C4-2B (cell line): ENCODE measurements at regions not wholly inside any gene's neighbourhood (a gene's known extent, or its start where the extent isn't known, plus 50 kb on each side); places are given as distances from the start of the nearest gene placed in this dataset.
A peak's percentile ranks its signal among the peaks of the same experiment; 100 is the strongest.

Experiments
- H3K27ac ChIP-seq: fragments of 450-650 bp; 2 replicates; pipeline ENCODE4 v1.5.1; 2017
- ZFX ChIP-seq: fragments of 450-650 bp; IDR thresholded peaks from 2 replicates; pipeline ENCODE4 v1.6.1; 2017
- TF ChIP-seq, protein P1 (sequence below): fragments of 450-650 bp; conservative IDR thresholded peaks from 2 replicates; pipeline ENCODE4 v1.5.1; 2017; ENCODE audit warnings: mild to moderate bottlenecking

DNA sequence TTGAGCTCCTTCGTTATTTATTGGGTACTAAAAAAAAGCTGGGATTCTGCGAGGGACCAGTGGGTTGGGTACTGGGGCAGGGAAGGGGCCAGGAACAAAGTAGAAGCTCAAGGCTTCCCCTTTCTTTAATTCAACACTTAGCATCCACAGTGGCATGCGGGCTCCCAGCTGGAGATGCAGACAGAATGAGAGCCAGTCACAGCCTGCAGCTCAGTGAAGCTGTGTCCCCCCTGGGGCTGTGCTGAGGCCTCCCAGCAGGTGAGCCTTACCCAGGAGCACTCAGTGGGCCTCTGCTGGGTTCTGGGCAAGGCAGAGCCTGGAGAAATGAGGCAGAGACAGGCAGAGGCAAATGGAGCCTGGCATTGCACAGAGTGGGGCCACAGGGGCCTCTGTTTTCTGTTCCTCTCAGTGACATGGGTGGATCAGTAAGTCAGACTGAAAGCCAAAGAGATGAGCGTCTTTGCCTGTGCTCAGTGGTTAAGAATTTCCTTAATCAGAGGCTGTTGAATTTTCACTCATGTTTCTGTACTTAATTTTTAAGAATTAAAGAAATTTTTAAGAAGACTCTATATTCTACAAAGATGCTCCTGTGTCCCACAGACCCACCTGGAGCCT is 181.4 kb upstream of the RBPJ start:
- TF ChIP-seq, protein P1, sequence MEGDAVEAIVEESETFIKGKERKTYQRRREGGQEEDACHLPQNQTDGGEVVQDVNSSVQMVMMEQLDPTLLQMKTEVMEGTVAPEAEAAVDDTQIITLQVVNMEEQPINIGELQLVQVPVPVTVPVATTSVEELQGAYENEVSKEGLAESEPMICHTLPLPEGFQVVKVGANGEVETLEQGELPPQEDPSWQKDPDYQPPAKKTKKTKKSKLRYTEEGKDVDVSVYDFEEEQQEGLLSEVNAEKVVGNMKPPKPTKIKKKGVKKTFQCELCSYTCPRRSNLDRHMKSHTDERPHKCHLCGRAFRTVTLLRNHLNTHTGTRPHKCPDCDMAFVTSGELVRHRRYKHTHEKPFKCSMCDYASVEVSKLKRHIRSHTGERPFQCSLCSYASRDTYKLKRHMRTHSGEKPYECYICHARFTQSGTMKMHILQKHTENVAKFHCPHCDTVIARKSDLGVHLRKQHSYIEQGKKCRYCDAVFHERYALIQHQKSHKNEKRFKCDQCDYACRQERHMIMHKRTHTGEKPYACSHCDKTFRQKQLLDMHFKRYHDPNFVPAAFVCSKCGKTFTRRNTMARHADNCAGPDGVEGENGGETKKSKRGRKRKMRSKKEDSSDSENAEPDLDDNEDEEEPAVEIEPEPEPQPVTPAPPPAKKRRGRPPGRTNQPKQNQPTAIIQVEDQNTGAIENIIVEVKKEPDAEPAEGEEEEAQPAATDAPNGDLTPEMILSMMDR, result no peak
- no peak for TF ChIP-seq ZFX
- H3K27ac ChIP-seq, result no peak overlapping the region; the same call in 1 of the 2 replicates

DNA sequence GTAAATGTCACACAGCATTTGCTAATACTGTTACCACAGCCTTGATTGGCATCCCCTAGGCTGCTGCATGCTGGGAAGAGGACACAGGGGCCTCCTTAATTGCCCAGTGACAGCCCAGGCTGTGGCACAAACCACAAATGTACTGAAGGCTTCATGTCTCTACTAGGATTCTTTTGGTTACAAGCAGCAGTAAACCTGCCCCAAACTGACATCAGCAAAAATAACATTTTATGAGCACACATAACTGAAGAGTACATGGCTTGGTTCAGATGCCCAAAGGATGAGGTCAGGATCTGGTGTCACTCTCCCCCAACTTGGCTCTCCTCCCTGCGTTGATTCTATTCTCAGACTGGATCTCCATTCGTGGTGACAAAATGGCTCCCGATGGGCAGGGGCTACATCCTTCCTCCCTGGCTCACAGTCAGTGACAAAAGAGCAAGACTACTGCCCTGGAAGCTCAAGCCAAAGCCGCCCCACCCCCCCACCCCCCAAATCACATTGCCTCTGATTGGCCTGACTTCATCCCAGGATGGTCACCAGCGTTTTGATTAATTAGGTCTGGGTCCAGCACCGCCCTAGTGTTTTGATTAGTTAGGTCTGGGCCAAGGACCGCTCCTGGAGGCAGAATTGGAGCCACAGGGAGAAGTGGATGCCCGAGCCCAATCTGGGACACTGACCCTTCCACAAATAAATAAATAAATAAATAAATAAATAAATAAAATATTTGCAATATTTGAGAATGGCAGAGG is 180.5 kb upstream of the RBPJ start:
- no peak overlapping the region; the same call in 1 of the 2 replicates for H3K27ac ChIP-seq
- TF ChIP-seq ZFX, result no peak
- TF ChIP-seq, protein P1, result no peak

DNA sequence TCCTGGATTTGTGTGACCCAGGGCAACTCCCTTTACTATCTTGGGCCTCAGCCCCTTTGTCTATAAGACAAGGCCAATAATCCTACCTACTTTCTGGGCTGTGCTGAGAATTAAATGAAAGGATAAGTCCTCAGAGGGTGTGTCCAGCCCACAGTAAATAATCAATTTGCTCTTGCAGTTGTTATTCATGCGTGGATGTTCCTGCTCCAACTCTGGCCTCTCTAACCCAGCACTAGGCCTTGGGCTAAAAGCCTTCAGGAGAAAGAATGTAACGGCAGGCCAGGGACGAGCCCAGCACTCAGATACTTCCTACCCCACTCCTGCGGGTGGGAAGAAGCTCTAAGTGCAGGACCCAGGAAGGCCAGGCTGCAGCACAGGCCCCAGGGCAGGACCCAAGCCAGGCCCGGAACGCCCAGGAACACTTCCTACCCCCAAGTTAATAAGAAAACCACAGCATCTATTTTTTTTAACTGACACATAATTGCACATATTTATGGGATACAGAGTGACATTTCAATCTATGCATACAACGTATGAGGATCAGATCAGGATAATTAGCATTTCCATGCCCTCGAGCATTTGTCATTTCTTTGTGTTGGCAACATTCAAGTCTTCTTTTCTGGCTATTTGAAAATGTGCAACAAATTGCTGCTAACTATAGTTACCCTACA is 179.6 kb upstream of the RBPJ start:
- no peak for TF ChIP-seq ZFX
- TF ChIP-seq, protein P1, result no peak
- H3K27ac ChIP-seq, result peak overlapping the region; percentile 40; the same call in 1 of the 2 replicates

DNA sequence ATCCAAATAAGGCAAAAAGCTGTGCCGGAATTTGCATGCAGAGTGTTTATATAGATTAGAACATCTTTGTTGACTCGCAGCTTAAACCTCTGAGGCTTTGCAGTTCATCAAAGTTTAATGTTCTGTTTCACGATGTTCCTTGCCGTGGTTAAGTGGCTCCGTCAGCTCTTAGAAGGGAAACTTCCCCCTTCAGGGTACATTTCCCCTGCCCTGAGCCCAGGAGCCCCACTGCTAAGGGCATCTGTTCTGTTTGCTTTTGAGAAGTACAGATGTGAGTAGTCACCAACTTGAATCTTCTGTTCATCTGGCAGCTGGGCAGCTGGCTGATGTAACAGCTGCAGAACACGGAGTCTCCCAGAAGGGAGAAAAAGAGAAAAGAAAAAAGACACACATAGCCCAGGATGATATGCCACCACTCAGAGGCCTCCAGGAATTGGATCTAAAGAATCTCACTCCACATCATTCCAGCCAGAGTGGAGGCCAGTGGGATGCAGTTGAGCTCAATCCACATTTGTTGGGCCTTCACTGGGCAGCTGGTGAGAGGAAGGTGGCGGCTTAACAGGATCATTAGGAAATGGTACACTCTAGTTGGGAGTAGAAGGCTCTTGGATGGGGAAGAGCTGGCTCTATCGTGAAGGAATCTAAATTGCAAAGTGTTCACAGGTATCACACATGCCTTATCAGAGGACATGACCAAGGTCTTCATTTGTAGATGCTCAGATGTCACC is 178.7 kb upstream of the RBPJ start:
- TF ChIP-seq, protein P1, result no peak
- TF ChIP-seq ZFX, result no peak
- peak overlapping the region; percentile 51 for H3K27ac ChIP-seq

DNA sequence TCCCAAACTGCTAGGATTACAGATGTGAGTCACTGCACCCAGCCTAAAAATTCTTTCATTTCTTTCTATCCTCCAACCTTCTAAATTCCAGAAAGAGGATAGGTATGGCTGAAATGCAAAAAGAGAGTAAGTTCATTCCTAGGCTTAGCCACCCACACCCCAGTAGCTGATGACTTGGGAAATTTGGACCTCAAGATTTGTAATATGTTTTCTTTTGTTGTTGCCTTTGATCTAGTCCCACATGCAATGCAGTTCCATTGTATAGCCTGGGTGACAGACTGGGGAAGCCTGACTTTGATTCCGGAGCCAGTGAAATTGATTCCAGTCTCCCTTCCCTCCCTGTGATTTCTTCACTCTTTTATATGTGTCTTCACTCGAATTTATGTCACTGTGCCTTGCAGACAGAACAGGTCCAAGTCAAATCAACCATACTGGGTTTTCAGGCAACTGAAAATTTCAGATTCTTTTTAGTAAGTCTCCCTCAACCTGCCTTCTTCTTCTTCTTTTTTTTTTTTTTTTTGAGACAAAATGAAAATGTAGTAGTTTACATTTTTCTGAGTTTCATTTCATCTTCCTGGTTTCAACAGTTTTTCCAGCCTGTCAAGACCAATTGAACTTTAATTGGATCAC is 176.2 kb upstream of the RBPJ start:
- TF ChIP-seq ZFX, result no peak
- TF ChIP-seq, protein P1, result no peak
- H3K27ac ChIP-seq, result no peak overlapping the region

DNA sequence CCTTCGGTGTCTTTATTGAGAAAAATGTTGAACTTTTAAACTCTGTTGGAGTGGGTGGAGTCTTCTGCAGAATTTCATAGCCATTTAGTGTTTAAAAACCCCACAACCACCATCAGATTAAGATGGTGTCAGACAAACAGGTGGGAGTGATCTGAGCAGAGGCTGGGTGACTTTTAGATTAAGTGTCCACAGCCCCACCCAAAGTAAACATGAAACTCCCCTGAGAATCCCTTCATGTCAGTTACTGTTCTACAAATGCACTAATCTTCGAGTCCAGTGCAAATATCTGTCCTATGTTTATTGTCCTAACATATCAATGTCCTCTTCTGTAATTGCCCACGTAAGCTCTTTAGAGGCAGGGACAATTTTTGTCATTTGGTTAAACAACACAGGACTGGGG is 175.6 kb upstream of the RBPJ start:
- no peak overlapping the region for H3K27ac ChIP-seq
- TF ChIP-seq ZFX, result no peak
- TF ChIP-seq, protein P1, result no peak
